ENCODE measurements at regions not wholly inside any gene's neighbourhood (a gene's known extent, or its start where the extent isn't known, plus 50 kb on each side); places are given as distances from the start of the nearest gene placed in this dataset.
"Not testable (repeated sequence)": the region's sequence is repeated elsewhere in the genome, so short reads cannot be mapped to it uniquely, and the experiment has no call there.

GRCh38 chr14:106356643-106356930 lies 830.2 kb downstream of the TMEM121 start:
- TF ChIP-seq ZFP30 (CRISPR knock-in tag; IDR thresholded peaks at IDR 0.05); CREB5 (CRISPR knock-in tag; IDR thresholded peaks at IDR 0.05; ENCODE audit: low read depth); RARB (CRISPR knock-in tag; IDR thresholded peaks at IDR 0.05); PPARA (CRISPR knock-in tag; IDR thresholded peaks at IDR 0.05; ENCODE audit: borderline replicate concordance); ESRRG (CRISPR knock-in tag; IDR thresholded peaks at IDR 0.05); ZNF8 (CRISPR knock-in tag; IDR thresholded peaks at IDR 0.05); ARNTL (CRISPR knock-in tag; IDR thresholded peaks at IDR 0.05; ENCODE audit: borderline replicate concordance, low read depth); BACH2 (CRISPR knock-in tag; IDR thresholded peaks at IDR 0.05; ENCODE audit: borderline replicate concordance); ZFP3 (CRISPR knock-in tag; IDR thresholded peaks at IDR 0.05); CSDC2 (CRISPR knock-in tag; IDR thresholded peaks at IDR 0.05); ISL1 (CRISPR knock-in tag; IDR thresholded peaks at IDR 0.05): not testable (repeated sequence)
- TF ChIP-seq, protein P1, sequence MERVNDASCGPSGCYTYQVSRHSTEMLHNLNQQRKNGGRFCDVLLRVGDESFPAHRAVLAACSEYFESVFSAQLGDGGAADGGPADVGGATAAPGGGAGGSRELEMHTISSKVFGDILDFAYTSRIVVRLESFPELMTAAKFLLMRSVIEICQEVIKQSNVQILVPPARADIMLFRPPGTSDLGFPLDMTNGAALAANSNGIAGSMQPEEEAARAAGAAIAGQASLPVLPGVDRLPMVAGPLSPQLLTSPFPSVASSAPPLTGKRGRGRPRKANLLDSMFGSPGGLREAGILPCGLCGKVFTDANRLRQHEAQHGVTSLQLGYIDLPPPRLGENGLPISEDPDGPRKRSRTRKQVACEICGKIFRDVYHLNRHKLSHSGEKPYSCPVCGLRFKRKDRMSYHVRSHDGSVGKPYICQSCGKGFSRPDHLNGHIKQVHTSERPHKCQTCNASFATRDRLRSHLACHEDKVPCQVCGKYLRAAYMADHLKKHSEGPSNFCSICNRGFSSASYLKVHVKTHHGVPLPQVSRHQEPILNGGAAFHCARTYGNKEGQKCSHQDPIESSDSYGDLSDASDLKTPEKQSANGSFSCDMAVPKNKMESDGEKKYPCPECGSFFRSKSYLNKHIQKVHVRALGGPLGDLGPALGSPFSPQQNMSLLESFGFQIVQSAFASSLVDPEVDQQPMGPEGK (CRISPR knock-in tag; IDR thresholded peaks at IDR 0.05; ENCODE audit: borderline replicate concordance) = not testable (repeated sequence)
- TF ChIP-seq, protein P2, sequence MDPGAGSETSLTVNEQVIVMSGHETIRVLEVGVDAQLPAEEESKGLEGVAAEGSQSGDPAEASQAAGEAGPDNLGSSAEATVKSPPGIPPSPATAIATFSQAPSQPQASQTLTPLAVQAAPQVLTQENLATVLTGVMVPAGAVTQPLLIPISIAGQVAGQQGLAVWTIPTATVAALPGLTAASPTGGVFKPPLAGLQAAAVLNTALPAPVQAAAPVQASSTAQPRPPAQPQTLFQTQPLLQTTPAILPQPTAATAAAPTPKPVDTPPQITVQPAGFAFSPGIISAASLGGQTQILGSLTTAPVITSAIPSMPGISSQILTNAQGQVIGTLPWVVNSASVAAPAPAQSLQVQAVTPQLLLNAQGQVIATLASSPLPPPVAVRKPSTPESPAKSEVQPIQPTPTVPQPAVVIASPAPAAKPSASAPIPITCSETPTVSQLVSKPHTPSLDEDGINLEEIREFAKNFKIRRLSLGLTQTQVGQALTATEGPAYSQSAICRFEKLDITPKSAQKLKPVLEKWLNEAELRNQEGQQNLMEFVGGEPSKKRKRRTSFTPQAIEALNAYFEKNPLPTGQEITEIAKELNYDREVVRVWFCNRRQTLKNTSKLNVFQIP (CRISPR knock-in tag; IDR thresholded peaks at IDR 0.05; ENCODE audit: borderline replicate concordance, low read depth) = not testable (repeated sequence)
